WERI-Rb-1 (cell line): ENCODE measurements at regions not wholly inside any gene's neighbourhood (a gene's known extent, or its start where the extent isn't known, plus 50 kb on each side); places are given as distances from the start of the nearest gene placed in this dataset.
"Not testable (repeated sequence)": the region's sequence is repeated elsewhere in the genome, so short reads cannot be mapped to it uniquely, and the experiment has no call there.

Experiments used
- DNase-seq: peaks from one replicate; pipeline ENCODE4 v3.0.0-alpha.2; 2020
- H3K27ac ChIP-seq: fragments of 250-450 bp; sonication (Bioruptor Pico); 2 replicates; pipeline ENCODE4 v1.5.1; 2020; ENCODE audit warnings: mild to moderate bottlenecking, moderate library complexity
- H3K27me3 ChIP-seq: fragments of 250-450 bp; sonication (Bioruptor Pico); 2 replicates; pipeline ENCODE4 v1.5.1; 2021; ENCODE audit warnings: mild to moderate bottlenecking, low read depth, moderate library complexity; ENCODE audit not compliant: insufficient read depth, severe bottlenecking
- H3K36me3 ChIP-seq: fragments of 250-450 bp; sonication (Bioruptor Pico); 2 replicates; pipeline ENCODE4 v1.5.1; 2020; ENCODE audit warnings: mild to moderate bottlenecking, moderate library complexity
- H3K4me3 ChIP-seq: 2 replicates; pipeline ENCODE4 v1.5.1; 2011; ENCODE audit warnings: low read depth, mild to moderate bottlenecking, control low read depth, low read length
- H3K9me3 ChIP-seq: fragments of 250-450 bp; sonication (Bioruptor Pico); 2 replicates; pipeline ENCODE4 v1.5.1; 2021; ENCODE audit warnings: mild to moderate bottlenecking, moderate library complexity; ENCODE audit not compliant: severe bottlenecking
- CTCF ChIP-seq: IDR thresholded peaks from 2 replicates; pipeline ENCODE4 v1.5.1; 2011; ENCODE audit warnings: low read depth, mild to moderate bottlenecking, control low read depth, inconsistent platforms, low read length

GRCh38 chr6:104449918-104450317, 409.8 kb downstream of the HACE1 start:
- H3K9me3 ChIP-seq: no peaks in the 10 kb centered on the region
- H3K27me3 ChIP-seq: no peaks in the 10 kb centered on the region
- no peak overlapping the region for H3K4me3 ChIP-seq
- no peaks in the 10 kb centered on the region for H3K36me3 ChIP-seq
- no peak overlapping the region for H3K27ac ChIP-seq
- no peak for TF ChIP-seq CTCF
- DNase-seq: no peak

- not testable (repeated sequence) for H3K9me3 ChIP-seq, H3K36me3 ChIP-seq, H3K27ac ChIP-seq, DNase-seq, H3K4me3 ChIP-seq, H3K27me3 ChIP-seq
Measured at GRCh38 chr6:104446101-104447080, 413.3 kb downstream of the HACE1 start.

GRCh38 chr6:104434519-104434918, 425.2 kb downstream of the HACE1 start:
- Histone ChIP-seq H3K27me3 (no peaks in the 10 kb centered on the region), H3K4me3 (no peak overlapping the region), H3K36me3 (no peaks in the 10 kb centered on the region), H3K9me3 (no peaks in the 10 kb centered on the region), H3K27ac (no peak overlapping the region)
- no peak for TF ChIP-seq CTCF
- DNase-seq: no peak

- no peaks in the 10 kb centered on the region for H3K27me3 ChIP-seq
- no peaks in the 10 kb centered on the region for H3K36me3 ChIP-seq
- H3K27ac ChIP-seq: no peak overlapping the region
- no peak for TF ChIP-seq CTCF
- peaks cover 4% of the 10 kb centered on the region for H3K9me3 ChIP-seq
- H3K4me3 ChIP-seq: no peak overlapping the region
- no peak for DNase-seq
Measured at GRCh38 chr6:104431096-104431495, 428.6 kb downstream of the HACE1 start.

- peaks cover 4% of the 10 kb centered on the region for H3K9me3 ChIP-seq
- DNase-seq: no peak
- no peaks in the 10 kb centered on the region for H3K27me3 ChIP-seq
- no peak overlapping the region for H3K27ac ChIP-seq
- TF ChIP-seq CTCF: no peak
- no peak overlapping the region for H3K4me3 ChIP-seq
- H3K36me3 ChIP-seq: no peaks in the 10 kb centered on the region
Measured at GRCh38 chr6:104428184-104428583, 431.5 kb downstream of the HACE1 start.

- peaks cover 4% of the 10 kb centered on the region for H3K9me3 ChIP-seq
- no peak for TF ChIP-seq CTCF
- H3K27me3 ChIP-seq: no peaks in the 10 kb centered on the region
- H3K4me3 ChIP-seq: no peak overlapping the region
- H3K27ac ChIP-seq: no peak overlapping the region
- no peaks in the 10 kb centered on the region for H3K36me3 ChIP-seq
- no peak for DNase-seq
Measured at GRCh38 chr6:104423691-104424090, 436.0 kb downstream of the HACE1 start.
